ENCODE measurements at regions not wholly inside any gene's neighbourhood (a gene's known extent, or its start where the extent isn't known, plus 50 kb on each side); places are given as distances from the start of the nearest gene placed in this dataset.

GRCh38 chrX:138287205-138287877 lies 424.2 kb downstream of the FGF13 start:
- DNase-seq (ENCODE audit: low spot score) = peak; percentile 14

GRCh38 chrX:138294951-138295350 lies 416.6 kb downstream of the FGF13 start:
- DNase-seq (ENCODE audit: low spot score) = no peak

GRCh38 chrX:138298268-138298667 lies 413.2 kb downstream of the FGF13 start:
- peak; percentile 2 for DNase-seq (ENCODE audit: low spot score)

- no peak for DNase-seq (ENCODE audit: low spot score)
Observed at GRCh38 chrX:138345801-138346200, 365.7 kb downstream of the FGF13 start.

- no peak for DNase-seq (ENCODE audit: low spot score)
Observed at GRCh38 chrX:138349351-138349750, 362.2 kb downstream of the FGF13 start.

- no peak for DNase-seq (ENCODE audit: low spot score)
Observed at GRCh38 chrX:138378876-138379275, 332.6 kb downstream of the FGF13 start.

- no peak for DNase-seq (ENCODE audit: low spot score)
Observed at GRCh38 chrX:138408101-138408500, 303.4 kb downstream of the FGF13 start.

GRCh38 chrX:138411048-138411447 lies 300.5 kb downstream of the FGF13 start:
- no peak for DNase-seq (ENCODE audit: low spot score)
